Activated T-cell treated with anti-CD3 and anti-CD28 coated beads, Interleukin-2, amount 50 U/mL, for 4 hours (primary cell): ENCODE measurements at regions not wholly inside any gene's neighbourhood (a gene's known extent, or its start where the extent isn't known, plus 50 kb on each side); places are given as distances from the start of the nearest gene placed in this dataset.

Source experiments
- ATAC-seq, 2 donors: fragments of 200-7000 bp; cut with Tn5 transposase; one replicate each; pipeline ENCODE4 v1.10.0; 2021
- DNase-seq: peaks from one replicate; pipeline ENCODE4 v3.0.0-alpha.2; 2020
- H3K27me3 Mint-ChIP-seq: one replicate; pipeline ENCODE4 v1.8.0; 2021; ENCODE audit warnings: low read depth, mixed read lengths
- H3K36me3 Mint-ChIP-seq: one replicate; pipeline ENCODE4 v1.8.0; 2022; ENCODE audit warnings: mixed read lengths; ENCODE audit not compliant: insufficient read depth
- H3K4me1 Mint-ChIP-seq: one replicate; pipeline ENCODE4 v1.8.0; 2021; ENCODE audit warnings: low read depth, mixed read lengths
- H3K4me3 Mint-ChIP-seq: one replicate; pipeline ENCODE4 v1.8.0; 2021; ENCODE audit warnings: mild to moderate bottlenecking, moderate library complexity, mixed read lengths
- H3K9me3 Mint-ChIP-seq: one replicate; pipeline ENCODE4 v1.8.0; 2021; ENCODE audit warnings: mixed read lengths

DNA sequence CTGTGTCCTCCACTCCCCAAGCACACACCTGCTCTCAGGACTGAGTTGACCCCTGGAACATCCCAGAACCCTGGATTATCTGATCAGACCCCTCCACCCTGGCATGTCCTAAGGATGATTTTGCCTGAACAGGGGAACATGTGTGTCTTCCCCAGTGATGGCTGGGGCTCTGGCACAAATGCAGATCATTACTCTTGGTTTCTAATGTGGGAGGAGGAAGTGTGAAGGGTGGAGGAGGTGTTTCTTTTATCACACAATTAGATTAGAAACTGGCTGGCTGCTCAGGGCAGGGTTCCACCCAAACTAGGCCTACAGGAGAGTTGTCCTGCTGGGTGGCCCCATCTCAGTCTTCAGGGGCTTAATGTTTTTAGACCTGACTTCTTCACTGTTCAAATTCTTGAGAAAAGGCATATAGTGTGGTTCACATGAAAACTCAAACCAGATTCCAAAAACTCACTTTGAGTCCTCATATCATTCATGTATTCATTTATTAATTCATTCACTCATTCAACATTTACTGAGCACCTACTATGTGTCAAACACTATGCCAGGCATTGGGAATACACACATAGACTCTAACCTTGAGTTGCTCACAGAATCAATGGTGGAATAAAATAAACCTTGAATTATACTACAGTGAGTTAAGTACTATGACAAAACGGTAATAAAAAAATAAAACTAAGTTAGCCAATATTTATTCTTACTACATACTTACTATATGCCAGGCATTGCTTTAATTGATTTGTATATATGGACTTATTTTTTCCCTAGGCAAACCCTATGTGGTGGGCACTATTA is 221.8 kb upstream of the JUN start:
- no peak for DNase-seq
- H3K36me3 Mint-ChIP-seq = no peaks in the 10 kb centered on the region
- no peak overlapping the region for H3K4me3 Mint-ChIP-seq
- H3K27me3 Mint-ChIP-seq = no peaks in the 10 kb centered on the region
- peak; percentile 53 to 55 for ATAC-seq
- peaks cover 42% of the 10 kb centered on the region for H3K4me1 Mint-ChIP-seq
- H3K9me3 Mint-ChIP-seq = no peaks in the 10 kb centered on the region

DNA sequence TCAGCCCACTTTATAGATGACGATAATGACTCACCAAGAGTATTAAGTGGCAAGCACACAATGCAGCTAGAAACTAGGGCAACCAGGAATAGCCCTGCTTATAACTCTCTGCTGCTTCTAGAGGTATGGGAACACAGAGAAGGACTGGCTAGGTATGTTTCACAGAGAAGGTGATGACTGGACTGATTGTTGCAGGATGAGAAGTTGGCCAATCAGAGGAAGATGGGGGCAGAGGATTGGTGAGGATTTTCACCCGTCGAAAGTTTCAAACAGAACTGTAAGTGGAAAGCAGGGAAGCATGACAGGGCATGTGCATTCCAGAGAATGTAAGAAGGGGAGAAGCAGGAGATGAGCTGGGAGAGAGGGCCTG is 222.4 kb upstream of the JUN start:
- H3K36me3 Mint-ChIP-seq = no peaks in the 10 kb centered on the region
- no peaks in the 10 kb centered on the region for H3K9me3 Mint-ChIP-seq
- peaks cover 42% of the 10 kb centered on the region for H3K4me1 Mint-ChIP-seq
- H3K27me3 Mint-ChIP-seq = no peaks in the 10 kb centered on the region
- no peak overlapping the region for H3K4me3 Mint-ChIP-seq
- ATAC-seq (no peak), DNase-seq (no peak)

DNA sequence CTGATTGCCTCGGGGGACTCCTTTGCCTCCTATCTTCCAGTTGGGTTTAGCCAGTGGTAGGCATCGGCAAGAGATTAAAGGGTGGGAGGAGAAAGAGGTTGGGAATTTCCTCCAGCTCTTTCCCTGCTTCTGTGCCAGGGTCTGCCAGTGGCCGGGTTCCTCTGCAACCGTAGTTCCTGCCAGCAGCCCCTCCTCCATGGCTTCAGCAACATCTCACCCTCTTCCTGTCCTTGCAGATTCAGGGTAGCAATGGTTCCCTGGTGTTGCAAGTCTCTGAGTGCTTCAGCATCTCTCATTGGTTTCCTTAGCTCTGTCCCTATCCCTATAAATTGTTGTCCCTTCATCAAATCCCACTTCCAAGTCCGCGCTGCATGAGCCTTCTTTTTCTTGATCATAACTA is 223.1 kb upstream of the JUN start:
- no peaks in the 10 kb centered on the region for H3K9me3 Mint-ChIP-seq

DNA sequence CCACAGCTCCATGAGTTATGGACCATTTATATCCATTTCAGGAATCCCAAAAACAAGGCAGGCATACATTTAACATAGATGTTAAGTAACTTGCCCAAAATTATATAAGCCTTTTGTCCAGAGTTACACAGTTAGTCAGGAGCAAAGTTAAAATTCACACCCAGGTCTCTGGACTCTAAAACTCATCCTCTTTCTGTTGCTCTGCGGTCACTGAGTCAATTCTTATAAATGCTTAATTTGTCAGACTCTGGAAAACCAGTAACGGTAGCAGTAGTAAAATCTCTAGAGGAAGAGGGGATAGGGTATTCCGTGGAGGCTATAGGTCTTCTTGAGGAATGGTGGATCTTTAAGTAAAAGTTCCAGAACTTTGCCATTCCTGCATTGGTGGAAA is 223.6 kb upstream of the JUN start:
- peaks cover 42% of the 10 kb centered on the region for H3K4me1 Mint-ChIP-seq

More for the DNA sequence above, 223.1 kb upstream of the JUN start:
- no peaks in the 10 kb centered on the region for H3K27me3 Mint-ChIP-seq
- no peak for DNase-seq
- no peaks in the 10 kb centered on the region for H3K36me3 Mint-ChIP-seq
- peaks cover 42% of the 10 kb centered on the region for H3K4me1 Mint-ChIP-seq
- ATAC-seq = no peak
- H3K4me3 Mint-ChIP-seq = no peak overlapping the region

DNA sequence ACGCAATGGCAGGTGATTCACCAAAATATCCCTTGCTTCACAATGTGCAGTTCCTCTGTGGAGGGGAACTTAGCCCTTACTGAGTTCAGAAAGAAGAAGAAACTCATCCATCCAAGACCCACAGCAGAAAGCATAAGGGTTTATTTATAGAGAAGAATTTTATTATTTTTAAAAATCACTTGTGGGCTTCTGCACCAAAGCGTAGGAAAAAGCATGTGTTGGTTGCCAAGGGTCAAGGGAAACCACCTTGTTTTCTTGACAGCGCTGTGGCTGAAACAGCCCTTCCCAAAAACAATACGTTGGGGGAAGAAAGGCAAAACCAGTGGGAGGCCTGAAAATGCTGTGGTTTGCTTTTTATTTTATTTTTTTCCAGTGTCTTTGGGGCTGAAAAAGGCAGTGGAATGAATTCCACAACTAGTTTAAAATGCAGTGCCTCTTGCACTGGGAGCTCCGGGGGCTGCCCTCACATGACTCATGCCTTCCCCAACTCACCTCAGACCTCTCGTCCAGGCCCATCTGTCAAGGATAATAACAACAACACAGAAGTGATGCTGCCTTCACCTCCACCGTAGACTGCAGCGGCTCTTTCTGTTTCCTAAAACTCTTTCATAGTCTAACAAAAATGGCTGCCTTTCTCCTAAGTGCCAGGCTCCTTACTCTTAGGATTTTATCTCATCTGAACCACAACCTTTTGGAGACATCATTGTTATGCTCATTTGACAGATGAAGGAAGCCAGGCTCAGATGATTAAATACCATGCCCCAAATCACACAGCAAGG is 224.2 kb upstream of the JUN start:
- Mint-ChIP-seq H3K36me3 (no peaks in the 10 kb centered on the region), H3K4me3 (no peak overlapping the region), H3K4me1 (peaks cover 45% of the 10 kb centered on the region), H3K9me3 (no peaks in the 10 kb centered on the region), H3K27me3 (no peaks in the 10 kb centered on the region)
- no peak for DNase-seq
- ATAC-seq = peak; percentile 68 to 74

More for the DNA sequence above, 223.6 kb upstream of the JUN start:
- H3K9me3 Mint-ChIP-seq = no peaks in the 10 kb centered on the region
- H3K4me3 Mint-ChIP-seq = no peak overlapping the region
- no peak for ATAC-seq
- no peaks in the 10 kb centered on the region for H3K27me3 Mint-ChIP-seq
- no peaks in the 10 kb centered on the region for H3K36me3 Mint-ChIP-seq
- no peak for DNase-seq

DNA sequence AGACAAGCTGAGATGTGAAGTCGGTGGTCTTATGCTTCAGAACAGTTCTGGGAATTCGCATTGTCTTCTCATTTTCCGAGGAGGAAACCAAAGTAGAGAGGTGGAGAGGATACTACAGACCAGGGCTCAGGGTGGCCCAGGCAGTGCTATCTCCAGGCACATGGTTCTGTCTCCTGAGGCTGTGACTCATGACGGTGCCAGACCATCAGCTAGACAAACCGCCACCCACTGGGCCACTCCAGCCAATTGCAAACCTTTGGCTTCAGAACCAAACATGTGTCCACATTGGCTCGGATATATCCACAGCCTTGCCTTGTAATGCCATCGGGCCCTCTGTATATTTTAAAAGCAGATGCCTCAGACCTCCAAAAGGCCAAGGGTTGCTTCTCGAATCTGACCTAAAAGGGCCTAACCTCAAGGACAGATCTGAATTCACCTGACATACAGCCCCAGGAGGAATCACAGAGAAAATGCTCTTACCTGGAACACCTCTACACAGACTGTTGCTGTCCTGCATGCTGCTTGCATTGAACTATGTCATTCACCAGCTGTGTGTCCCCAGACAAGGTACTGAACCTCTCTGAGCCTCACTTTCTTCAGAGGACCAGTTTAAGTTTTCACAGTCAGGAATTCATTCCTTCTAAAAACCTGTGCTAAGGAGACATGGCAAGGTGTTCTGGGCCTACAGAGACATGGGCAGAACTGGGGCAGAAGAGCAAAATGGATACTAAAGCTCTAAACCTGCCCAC is 224.9 kb upstream of the JUN start:
- ATAC-seq (peak in 1 of 2 donors; percentile 41), DNase-seq (no peak)
- H3K27me3 Mint-ChIP-seq = no peaks in the 10 kb centered on the region
- H3K9me3 Mint-ChIP-seq = no peaks in the 10 kb centered on the region
- peaks cover 45% of the 10 kb centered on the region for H3K4me1 Mint-ChIP-seq
- no peak overlapping the region for H3K4me3 Mint-ChIP-seq
- no peaks in the 10 kb centered on the region for H3K36me3 Mint-ChIP-seq

DNA sequence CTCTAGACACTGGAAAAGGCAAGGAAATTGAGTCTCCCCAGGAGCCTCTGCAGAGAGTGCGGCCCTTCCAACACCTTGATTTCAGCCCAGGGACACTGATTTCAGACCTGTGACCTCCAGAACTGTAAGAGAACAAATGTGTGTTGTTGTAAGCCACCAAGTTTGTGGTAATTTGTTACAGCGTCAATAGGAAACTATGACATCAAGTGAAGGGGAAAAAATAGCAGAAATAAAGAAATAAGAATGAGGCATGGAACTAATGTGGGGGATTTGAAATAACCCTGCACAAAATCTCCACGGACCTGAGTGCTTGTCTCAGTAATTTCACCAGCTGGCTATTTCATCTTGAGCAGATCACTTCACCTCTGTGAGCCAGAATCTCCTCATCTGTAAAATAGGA is 227.8 kb upstream of the JUN start:
- no peaks in the 10 kb centered on the region for H3K27me3 Mint-ChIP-seq
- no peaks in the 10 kb centered on the region for H3K9me3 Mint-ChIP-seq
- ATAC-seq = no peak
- no peaks in the 10 kb centered on the region for H3K36me3 Mint-ChIP-seq
- peaks cover 26% of the 10 kb centered on the region for H3K4me1 Mint-ChIP-seq
- no peak for DNase-seq
- H3K4me3 Mint-ChIP-seq = no peak overlapping the region

DNA sequence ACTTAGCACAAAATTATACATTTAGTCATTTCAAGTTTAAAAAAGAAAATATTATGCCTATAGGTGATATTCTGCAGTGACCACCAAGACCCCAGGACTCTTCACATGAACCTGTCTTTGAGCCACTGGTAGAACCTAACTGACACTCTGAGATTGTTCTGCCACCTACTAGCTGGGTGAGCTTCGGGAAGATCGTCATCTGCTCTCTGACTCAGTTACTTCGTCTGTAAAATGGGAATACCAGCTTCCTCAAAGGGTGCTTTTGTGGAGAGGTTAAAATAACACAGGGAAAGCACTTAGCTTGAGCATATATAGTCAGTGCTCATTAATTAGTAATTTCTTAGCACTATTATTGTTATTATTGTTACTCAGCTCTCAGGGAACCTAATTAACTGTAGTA is 228.5 kb upstream of the JUN start:
- Mint-ChIP-seq H3K36me3 (no peaks in the 10 kb centered on the region), H3K9me3 (no peaks in the 10 kb centered on the region), H3K27me3 (no peaks in the 10 kb centered on the region), H3K4me1 (peaks cover 19% of the 10 kb centered on the region), H3K4me3 (no peak overlapping the region)
- ATAC-seq = no peak
- no peak for DNase-seq

DNA sequence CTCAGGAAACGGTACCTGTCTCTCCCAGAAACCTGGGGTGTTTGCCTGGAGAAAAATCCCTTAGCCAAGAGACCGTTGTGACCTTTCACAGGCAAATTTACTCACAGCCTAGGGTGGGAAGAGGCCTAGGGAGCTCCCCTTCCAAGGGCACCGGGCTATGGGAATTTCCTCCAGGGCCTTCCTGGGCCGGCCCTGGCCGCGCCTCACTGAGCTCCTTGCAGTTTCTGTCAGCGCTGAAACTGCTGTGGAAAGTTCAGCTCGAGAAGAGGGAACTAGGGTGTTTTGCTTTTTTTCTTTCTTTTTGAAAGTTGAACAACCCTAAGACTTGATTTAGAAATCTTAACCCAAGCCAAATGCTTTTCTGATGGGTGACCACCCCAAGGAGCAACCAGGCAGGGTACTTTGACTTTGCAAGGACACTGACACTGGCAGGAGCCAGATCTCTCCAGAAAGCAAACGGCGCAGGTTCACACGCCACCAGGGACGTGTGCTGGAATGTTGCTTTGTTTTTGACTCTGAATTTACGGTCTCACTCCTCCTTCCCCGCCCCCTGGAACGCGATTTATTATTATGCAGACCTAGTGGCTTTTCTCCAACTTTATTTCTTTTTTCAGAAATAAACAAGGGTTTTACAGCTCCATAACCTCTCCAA is 229.6 kb upstream of the JUN start:
- ATAC-seq (no peak), DNase-seq (no peak)
- H3K4me1 Mint-ChIP-seq = peaks cover 12% of the 10 kb centered on the region
- no peaks in the 10 kb centered on the region for H3K27me3 Mint-ChIP-seq
- H3K36me3 Mint-ChIP-seq = no peaks in the 10 kb centered on the region
- no peak overlapping the region for H3K4me3 Mint-ChIP-seq
- peaks cover under 1% of the 10 kb centered on the region for H3K9me3 Mint-ChIP-seq

DNA sequence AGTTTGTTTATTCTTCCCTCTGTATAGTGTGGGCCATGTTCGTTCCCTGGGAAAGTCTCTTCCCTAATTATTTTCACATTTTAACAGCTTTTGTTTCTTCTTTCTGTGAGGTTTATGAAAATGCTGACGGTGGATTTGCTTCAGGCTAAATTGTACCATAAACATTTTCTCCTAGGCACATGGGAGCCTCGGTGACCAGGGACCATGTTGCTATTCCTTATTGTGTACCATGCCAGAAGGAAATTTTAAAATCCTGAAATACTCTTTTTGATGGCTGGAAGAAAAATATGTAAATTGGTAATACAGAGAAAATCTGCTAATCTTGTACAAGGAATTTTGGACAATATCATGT is 230.1 kb upstream of the JUN start:
- Mint-ChIP-seq H3K4me1 (peaks cover 11% of the 10 kb centered on the region), H3K9me3 (peaks cover 3% of the 10 kb centered on the region), H3K27me3 (no peaks in the 10 kb centered on the region), H3K36me3 (no peaks in the 10 kb centered on the region), H3K4me3 (no peak overlapping the region)
- DNase-seq = no peak
- ATAC-seq = no peak

DNA sequence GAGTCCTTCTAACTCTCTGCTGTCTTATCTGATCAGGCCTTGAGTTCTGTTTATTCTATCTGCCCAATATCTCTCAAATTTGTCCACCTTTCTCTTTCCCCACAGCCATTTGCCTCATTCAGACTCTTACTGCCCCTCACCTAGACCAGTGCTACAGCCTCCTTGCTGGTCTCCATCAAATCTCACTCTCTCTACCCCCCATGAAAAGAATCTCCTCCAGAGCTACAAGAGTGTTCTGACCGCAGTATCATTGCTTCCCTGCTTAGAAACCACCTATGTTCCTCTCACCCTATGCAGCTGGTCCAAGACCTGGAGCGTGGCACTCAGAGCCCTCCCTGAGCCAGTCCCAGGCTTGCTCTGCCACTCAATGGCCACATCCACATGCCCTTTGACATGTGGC is 231.0 kb upstream of the JUN start:
- no peak overlapping the region for H3K4me3 Mint-ChIP-seq
- H3K27me3 Mint-ChIP-seq = no peaks in the 10 kb centered on the region
- peaks cover 19% of the 10 kb centered on the region for H3K4me1 Mint-ChIP-seq

DNA sequence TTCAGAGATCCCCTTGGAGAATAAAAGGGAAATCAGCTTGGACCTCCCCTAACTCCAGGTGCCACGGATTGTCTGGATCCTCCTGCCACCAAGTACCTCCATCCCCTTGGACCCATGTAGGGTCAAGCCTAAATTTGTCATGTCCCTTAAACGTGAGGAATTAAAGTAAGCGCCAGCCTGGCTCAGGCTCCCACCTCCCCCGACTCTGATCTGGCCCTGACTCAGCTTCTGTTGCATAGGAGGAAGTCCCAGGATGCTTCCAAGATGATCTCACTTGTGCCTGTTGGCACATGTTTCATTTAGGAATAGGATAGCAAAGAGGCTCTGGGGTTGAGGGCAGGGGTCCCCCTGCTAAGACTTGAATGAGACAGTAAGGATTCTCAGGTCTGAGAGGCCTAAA is 231.9 kb upstream of the JUN start:
- H3K4me3 Mint-ChIP-seq = no peak overlapping the region

More for the DNA sequence above, 231.0 kb upstream of the JUN start:
- no peak for DNase-seq
- no peak for ATAC-seq
- peaks cover 3% of the 10 kb centered on the region for H3K9me3 Mint-ChIP-seq
- H3K36me3 Mint-ChIP-seq = no peaks in the 10 kb centered on the region

DNA sequence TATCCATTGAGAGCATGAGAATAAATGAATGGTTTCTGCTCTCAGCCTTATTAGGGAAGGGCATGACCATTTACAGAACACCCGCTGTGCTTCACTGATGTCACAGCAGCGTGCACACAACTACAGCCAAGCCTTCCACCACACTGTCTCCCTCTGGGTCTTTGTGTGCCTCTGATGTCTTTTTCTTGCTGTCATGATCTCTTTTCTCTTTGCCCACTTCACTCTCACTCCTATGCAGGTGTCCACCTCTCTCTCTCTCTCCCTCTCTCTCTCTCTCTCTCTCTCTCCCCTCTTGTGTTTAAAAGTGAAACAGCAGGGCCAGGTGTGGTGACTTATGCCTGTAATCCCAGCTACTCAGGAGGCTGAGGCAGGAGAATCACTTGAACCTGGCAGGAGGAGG is 232.5 kb upstream of the JUN start:
- DNase-seq = no peak
- Mint-ChIP-seq H3K4me3 (no peak overlapping the region), H3K27me3 (no peaks in the 10 kb centered on the region), H3K36me3 (no peaks in the 10 kb centered on the region), H3K9me3 (peaks cover 3% of the 10 kb centered on the region), H3K4me1 (peaks cover 32% of the 10 kb centered on the region)
- ATAC-seq = no peak

More for the DNA sequence above, 231.9 kb upstream of the JUN start:
- ATAC-seq = no peak
- Mint-ChIP-seq H3K9me3 (peaks cover 3% of the 10 kb centered on the region), H3K4me1 (peaks cover 27% of the 10 kb centered on the region), H3K27me3 (no peaks in the 10 kb centered on the region), H3K36me3 (no peaks in the 10 kb centered on the region)
- DNase-seq = no peak

DNA sequence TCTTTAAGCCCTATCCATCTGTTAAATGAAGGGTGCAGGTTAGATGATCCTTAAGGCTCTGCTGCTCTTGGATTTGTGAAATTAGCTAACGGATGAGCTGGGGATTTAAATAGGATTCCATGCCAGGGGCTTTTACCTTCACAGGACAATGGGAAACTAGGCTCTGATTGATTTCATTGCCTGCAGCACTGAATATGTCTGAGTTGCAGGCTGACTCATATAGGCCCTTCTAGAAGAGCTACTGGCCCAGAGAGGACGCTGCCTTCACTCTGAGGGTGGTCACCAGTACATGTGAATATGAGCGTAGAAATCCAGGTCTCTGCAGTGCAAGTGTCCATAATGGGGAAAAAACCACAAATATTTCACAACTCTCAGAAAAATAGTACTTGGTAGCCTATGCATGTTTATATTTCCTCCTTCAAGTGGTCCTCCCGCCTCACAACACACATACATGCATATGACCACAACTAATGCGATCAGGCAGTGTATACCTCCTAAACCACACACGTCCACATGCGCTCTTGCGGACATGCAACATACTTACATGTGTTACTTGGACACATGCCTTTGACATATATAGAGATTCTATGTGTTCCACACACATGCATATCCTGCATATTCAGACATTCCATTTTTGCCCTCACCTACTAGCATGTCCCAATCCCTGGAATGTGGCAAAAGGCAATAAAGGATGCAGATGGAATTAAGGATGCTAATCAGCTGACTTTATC is 233.8 kb upstream of the JUN start:
- Mint-ChIP-seq H3K27me3 (no peaks in the 10 kb centered on the region), H3K36me3 (no peaks in the 10 kb centered on the region), H3K4me3 (no peak overlapping the region), H3K9me3 (peaks cover 3% of the 10 kb centered on the region), H3K4me1 (peaks cover 32% of the 10 kb centered on the region)
- ATAC-seq (no peak), DNase-seq (no peak)
